GM12878 (cell line): ENCODE measurements at regions not wholly inside any gene's neighbourhood (a gene's known extent, or its start where the extent isn't known, plus 50 kb on each side); places are given as distances from the start of the nearest gene placed in this dataset.

ENCODE experiments used
- ATAC-seq: fragments of 200-7000 bp; cut with Tn5 transposase; 3 replicates; pipeline ENCODE4 v1.9.1; 2020; ENCODE audit warnings: mild to moderate bottlenecking, moderate library complexity
- BruUV-seq: library from RNA; stranded (reverse); fragments of 400-500 nt; replicated peaks from 2 replicates; lab custom pipeline; 2021; lab: Mats Ljungman, UMichigan
- CTCF ChIA-PET: fragments of 300-600 bp; sonication (Branson Sonifier 250); formaldehyde crosslinking; extraction: SDS; loops from one replicate; lab custom pipeline; 2021; ENCODE audit warnings: inconsistent platforms; lab: Yijun Ruan, JAX
- POLR2A ChIA-PET: fragments of 350-600 bp; formaldehyde crosslinking; extraction: SDS; loops from one replicate; lab custom pipeline; 2021; ENCODE audit warnings: inconsistent platforms; lab: Charles Lee
- RAD21 ChIA-PET: fragments of 300-600 bp; sonication (Branson Sonifier 250); formaldehyde crosslinking; loops from one replicate; lab custom pipeline; 2023; ENCODE audit warnings: antibody characterized with exemption; ENCODE audit not compliant: unreplicated experiment; lab: Charles Lee
- SMC1A ChIA-PET: fragments of 300-600 bp; sonication (Branson Sonifier 250); formaldehyde crosslinking; loops from one replicate; lab custom pipeline; 2023; ENCODE audit not compliant: unreplicated experiment, uncharacterized antibody; lab: Charles Lee
- DNase-seq: peaks from one replicate; pipeline ENCODE4 v3.0.0-alpha.2; 2011; ENCODE audit warnings: low read depth, low spot score
- FAIRE-seq: peaks from 3 replicates; lab custom pipeline; 2011; peaks lifted over from hg19 to GRCh38; lab: Jason Lieb, UNC
- H2AFZ ChIP-seq: 2 replicates; pipeline ENCODE4 v1.6.0; 2011; ENCODE audit warnings: low read depth, low read length, control low read depth; ENCODE audit not compliant: control insufficient read depth
- H3K27ac ChIP-seq: 2 replicates; pipeline ENCODE4 v1.5.1; 2011; ENCODE audit warnings: control low read depth; ENCODE audit not compliant: control insufficient read depth, insufficient read depth
- H3K27me3 ChIP-seq, 2 experiments: replicated peaks in 1 of 2; 2 replicates each; pipeline versions ENCODE4 v1.6.0 to v1.6.1; 2011; ENCODE audit warnings: low read length in 1 of 2; ENCODE audit not compliant: control insufficient read depth in 2 of 2, insufficient read depth in 2 of 2
- H3K36me3 ChIP-seq, 2 experiments: 2 replicates each; pipeline ENCODE4 v1.5.1; 2011; ENCODE audit warnings: low read length in 1 of 2; ENCODE audit not compliant: control insufficient read depth in 2 of 2, insufficient read depth in 2 of 2
- H3K4me1 ChIP-seq: 2 replicates; pipeline ENCODE4 v1.6.1; 2011; ENCODE audit warnings: mild to moderate bottlenecking, low read length, moderate library complexity, mixed read lengths; ENCODE audit not compliant: control insufficient read depth, insufficient read depth
- H3K4me2 ChIP-seq: 2 replicates; pipeline ENCODE4 v1.6.0; 2011; ENCODE audit warnings: control low read depth; ENCODE audit not compliant: control insufficient read depth, insufficient read depth
- H3K4me3 ChIP-seq: fragments of 200-600 bp; sonication (generic); 2 replicates; pipeline ENCODE4 v1.5.1; 2016
- H3K79me2 ChIP-seq: 2 replicates; pipeline ENCODE4 v1.6.0; 2011; ENCODE audit warnings: low read length; ENCODE audit not compliant: control insufficient read depth, insufficient read depth
- H3K9ac ChIP-seq: 2 replicates; pipeline ENCODE4 v1.8.0; 2011; ENCODE audit warnings: low read length, control low read depth, mixed read lengths; ENCODE audit not compliant: control insufficient read depth, insufficient read depth
- H3K9me3 ChIP-seq: replicated peaks from 3 replicates; pipeline ENCODE4 v1.5.1; 2011; ENCODE audit warnings: mild to moderate bottlenecking, low read length; ENCODE audit not compliant: control insufficient read depth, insufficient read depth
- H4K20me1 ChIP-seq: 2 replicates; pipeline ENCODE4 v1.6.0; 2011; ENCODE audit not compliant: control insufficient read depth, insufficient read depth
- ATF2 ChIP-seq: IDR thresholded peaks from 2 replicates; pipeline ENCODE4 v1.6.1; 2012; ENCODE audit warnings: low read length, inconsistent platforms
- BCL3 ChIP-seq: IDR thresholded peaks from 2 replicates; pipeline ENCODE4 v1.6.1; 2011; ENCODE audit warnings: borderline replicate concordance, low read depth, mild to moderate bottlenecking, moderate library complexity, low read length; ENCODE audit not compliant: insufficient read depth, poor library complexity, severe bottlenecking
- BMI1 ChIP-seq: fragments of 450-650 bp; IDR thresholded peaks from 2 replicates; pipeline ENCODE4 v1.6.1; 2016; ENCODE audit warnings: mild to moderate bottlenecking, moderate library complexity, borderline replicate concordance
- EP300 ChIP-seq, 2 experiments: fragments of 150-350 bp in 1 of 2; IDR thresholded peaks; 2 replicates each; pipeline ENCODE4 v1.6.1; 2011 to 2012; ENCODE audit warnings: low read depth in 2 of 2, low read length in 2 of 2, borderline replicate concordance in 1 of 2, improper control_type of control experiment in 1 of 2, inconsistent platforms in 1 of 2; ENCODE audit not compliant: control insufficient read depth in 1 of 2
- ESRRA ChIP-seq: IDR thresholded peaks from 2 replicates; pipeline ENCODE4 v1.6.1; 2012; ENCODE audit warnings: mild to moderate bottlenecking, low read length, improper control_type of control experiment
- MTA3 ChIP-seq: IDR thresholded peaks from 2 replicates; pipeline ENCODE4 v1.6.1; 2012; ENCODE audit warnings: low read length, inconsistent platforms, borderline replicate concordance
- NRF1 ChIP-seq: conservative IDR thresholded peaks from 2 replicates; pipeline ENCODE4 v1.6.1; 2011; ENCODE audit warnings: mild to moderate bottlenecking, low read depth, low read length, improper control_type of control experiment
- RAD21 ChIP-seq: IDR thresholded peaks from 2 replicates; pipeline ENCODE4 v1.6.1; 2011; ENCODE audit warnings: mild to moderate bottlenecking, low read depth, low read length, moderate library complexity; ENCODE audit not compliant: insufficient read depth
- RELB ChIP-seq: fragments of 450-650 bp; IDR thresholded peaks from 2 replicates; pipeline ENCODE4 v1.6.1; 2017; ENCODE audit warnings: low read depth, mild to moderate bottlenecking, moderate library complexity
- RUNX3 ChIP-seq: IDR thresholded peaks from 2 replicates; pipeline ENCODE4 v1.6.1; 2012; ENCODE audit warnings: low read length, inconsistent platforms
- YY1 ChIP-seq: IDR thresholded peaks from 2 replicates; pipeline ENCODE4 v1.6.1; 2011; ENCODE audit warnings: low read depth, mild to moderate bottlenecking, low read length
- ZNF217 ChIP-seq: fragments of 450-650 bp; IDR thresholded peaks from 2 replicates; pipeline ENCODE4 v1.6.1; 2017; ENCODE audit warnings: antibody characterized with exemption, mild to moderate bottlenecking
- WGBS: methylation state at CpG from one replicate; pipeline ENCODE4 v1.1.6; 2016; ENCODE audit warnings: low lambda C conversion rate; ENCODE audit not compliant: insufficient replicate concordance, insufficient coverage; ENCODE audit errors: missing lambda C conversion rate; 5-methylcytosine and 5-hydroxymethylcytosine counted together
- in situ Hi-C: fragments of 300-500 bp; cut with MboI; formaldehyde crosslinking; loops from 9 replicates; pipeline ENCODE4 v1.14.3; 2018; ENCODE audit warnings: mixed read lengths
- intact Hi-C: fragments of 100-400 bp; cut with micrococcal nuclease; formaldehyde crosslinking; loops from one replicate; pipeline ENCODE4 v1.14.2; 2022; ENCODE audit not compliant: unreplicated experiment

- no peaks in the 10 kb centered on the region for H3K79me2 ChIP-seq
- no peak for ATAC-seq
Measured at GRCh38 chr13:77397636-77398035, 70.7 kb upstream of the MYCBP2 start.

More at GRCh38 chr13:77397636-77398035, 70.7 kb upstream of the MYCBP2 start:
- Histone ChIP-seq H3K9me3 (no peaks in the 10 kb centered on the region), H4K20me1 (no peaks in the 10 kb centered on the region), H3K27me3 (no peaks in the 10 kb centered on the region), H3K4me3 (no peak overlapping the region), H3K27ac (no peak overlapping the region), H3K36me3 (no peaks in the 10 kb centered on the region), H2AFZ (no peak overlapping the region), H3K4me1 (no peaks in the 10 kb centered on the region), H3K9ac (no peak overlapping the region), H3K4me2 (no peak overlapping the region)
- ChIA-PET CTCF (interaction anchor here (0.8 to 0.9 kb wide), 2 partner anchors 20 to 34 kb away, joined by 3 to 5 read pairs; no protein-coding TSS in a partner anchor), RAD21 (interaction anchor here (1.2 kb wide), 1 partner anchor 8 kb away, joined by 3 read pairs; no protein-coding TSS in a partner anchor), POLR2A (interaction anchor here (1.0 to 1.6 kb wide), 3 partner anchors 9 to 43 kb away, joined by 3 to 6 read pairs (median 3); no protein-coding TSS in a partner anchor), SMC1A (interaction anchor here (0.8 to 1.5 kb wide), 8 partner anchors 8 to 80 kb away, joined by 3 to 5 read pairs (median 3); no protein-coding TSS in a partner anchor)
- no TSS peak for BruUV-seq
- FAIRE-seq = no peak
- in situ Hi-C loops = no loop called here
- intact Hi-C loops = no loop called here
- no peak for DNase-seq
- TF ChIP-seq MTA3 = no peak
- TF ChIP-seq RAD21 = no peak
- no peak for TF ChIP-seq ATF2
- no peak for TF ChIP-seq NRF1
- no peak for TF ChIP-seq ESRRA
- no peak for TF ChIP-seq RUNX3
- no peak for TF ChIP-seq ZNF217
- TF ChIP-seq RELB = no peak
- no peak for TF ChIP-seq YY1
- TF ChIP-seq BMI1 = no peak
- TF ChIP-seq BCL3 = no peak
- TF ChIP-seq EP300 (IDR thresholded peaks at IDR 0.05; ENCODE audit: borderline replicate concordance in 1 of 2, control insufficient read depth in 1 of 2, low read depth in 2 of 2, low read length in 2 of 2) = no peak
- WGBS = 94% methylated on average over 2 of the region's 2 CpGs
